Smooth muscle cell (in vitro differentiated cells): ENCODE measurements at regions not wholly inside any gene's neighbourhood (a gene's known extent, or its start where the extent isn't known, plus 50 kb on each side); places are given as distances from the start of the nearest gene placed in this dataset.
A peak's percentile ranks its signal among the peaks of the same experiment; 100 is the strongest.

Source experiments
- DNase-seq: peaks from one replicate; lab custom pipeline; 2025; ENCODE audit not compliant: unreplicated experiment; lab: John Stamatoyannopoulos, UW
- H2AFZ ChIP-seq: fragments of 200-600 bp; sonication (generic); 2 replicates; pipeline ENCODE4 v1.6.0; 2016; ENCODE audit warnings: antibody characterized with exemption, low read depth, mild to moderate bottlenecking
- H3F3A ChIP-seq: fragments of 200-600 bp; sonication (generic); 2 replicates; pipeline ENCODE4 v1.6.0; 2017; ENCODE audit warnings: antibody characterized with exemption, low read depth
- H3K27ac ChIP-seq: fragments of 200-600 bp; sonication (generic); 2 replicates; pipeline ENCODE4 v1.5.1; 2016; ENCODE audit warnings: low read depth, mild to moderate bottlenecking
- H3K27me3 ChIP-seq: fragments of 200-600 bp; sonication (generic); 2 replicates; pipeline ENCODE4 v1.6.1; 2016; ENCODE audit warnings: low read depth, mild to moderate bottlenecking
- H3K36me3 ChIP-seq: fragments of 200-600 bp; sonication (generic); 2 replicates; pipeline ENCODE4 v1.5.1; 2016; ENCODE audit warnings: low read depth
- H3K4me1 ChIP-seq: fragments of 200-600 bp; sonication (generic); 2 replicates; pipeline ENCODE4 v1.5.1; 2016; ENCODE audit warnings: low read depth
- H3K4me2 ChIP-seq: fragments of 200-600 bp; sonication (generic); 2 replicates; pipeline ENCODE4 v1.6.0; 2016; ENCODE audit warnings: mild to moderate bottlenecking
- H3K4me3 ChIP-seq: fragments of 200-600 bp; sonication (generic); 2 replicates; pipeline ENCODE4 v1.5.1; 2016; ENCODE audit warnings: mild to moderate bottlenecking
- H3K79me2 ChIP-seq: fragments of 200-600 bp; sonication (generic); 2 replicates; pipeline ENCODE4 v1.6.0; 2016; ENCODE audit warnings: low read depth, mild to moderate bottlenecking
- H3K9ac ChIP-seq: fragments of 200-600 bp; sonication (generic); 2 replicates; pipeline ENCODE4 v1.6.0; 2016; ENCODE audit warnings: low read depth
- H3K9me3 ChIP-seq: fragments of 200-600 bp; sonication (generic); replicated peaks from 2 replicates; pipeline ENCODE4 v1.5.1; 2016; ENCODE audit warnings: low read depth
- H4K20me1 ChIP-seq: fragments of 200-600 bp; sonication (generic); 2 replicates; pipeline ENCODE4 v1.6.0; 2016; ENCODE audit warnings: low read depth
- WGBS: methylation state at CpG from one replicate; pipeline ENCODE4 v1.1.7; 2016; ENCODE audit warnings: low lambda C conversion rate; 5-methylcytosine and 5-hydroxymethylcytosine counted together
- TF ChIP-seq, protein P1 (sequence below): fragments of 200-600 bp; sonication (generic); IDR thresholded peaks from 2 replicates; pipeline ENCODE4 v1.5.1; 2017; ENCODE audit warnings: borderline replicate concordance, mild to moderate bottlenecking, antibody characterized with exemption; ENCODE audit not compliant: insufficient read depth, poor library complexity, severe bottlenecking

DNA sequence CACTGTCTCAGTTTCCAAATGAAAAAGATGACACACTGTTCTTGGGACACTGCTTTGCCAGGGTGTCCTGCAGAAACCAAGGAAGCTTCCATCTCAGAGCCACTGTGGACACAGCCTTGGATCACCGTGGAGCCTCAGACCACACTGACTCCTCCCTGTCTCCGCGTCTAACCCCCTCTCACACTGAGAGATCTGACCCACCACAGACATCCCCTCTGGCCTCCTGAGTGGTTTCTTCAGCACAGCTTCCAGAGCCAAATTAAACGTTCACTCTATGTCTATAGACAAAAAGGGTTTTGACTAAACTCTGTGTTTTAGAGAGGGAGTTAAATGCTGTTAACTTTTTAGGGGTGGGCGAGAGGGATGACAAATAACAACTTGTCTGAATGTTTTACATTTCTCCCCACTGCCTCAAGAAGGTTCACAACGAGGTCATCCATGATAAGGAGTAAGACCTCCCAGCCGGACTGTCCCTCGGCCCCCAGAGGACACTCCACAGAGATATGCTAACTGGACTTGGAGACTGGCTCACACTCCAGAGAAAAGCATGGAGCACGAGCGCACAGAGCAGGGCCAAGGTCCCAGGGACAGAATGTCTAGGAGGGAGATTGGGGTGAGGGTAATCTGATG, 113.4 kb upstream of the PKDCC start:
- no peak overlapping the region for H2AFZ ChIP-seq
- no peak overlapping the region for H3K4me3 ChIP-seq
- TF ChIP-seq, protein P1, sequence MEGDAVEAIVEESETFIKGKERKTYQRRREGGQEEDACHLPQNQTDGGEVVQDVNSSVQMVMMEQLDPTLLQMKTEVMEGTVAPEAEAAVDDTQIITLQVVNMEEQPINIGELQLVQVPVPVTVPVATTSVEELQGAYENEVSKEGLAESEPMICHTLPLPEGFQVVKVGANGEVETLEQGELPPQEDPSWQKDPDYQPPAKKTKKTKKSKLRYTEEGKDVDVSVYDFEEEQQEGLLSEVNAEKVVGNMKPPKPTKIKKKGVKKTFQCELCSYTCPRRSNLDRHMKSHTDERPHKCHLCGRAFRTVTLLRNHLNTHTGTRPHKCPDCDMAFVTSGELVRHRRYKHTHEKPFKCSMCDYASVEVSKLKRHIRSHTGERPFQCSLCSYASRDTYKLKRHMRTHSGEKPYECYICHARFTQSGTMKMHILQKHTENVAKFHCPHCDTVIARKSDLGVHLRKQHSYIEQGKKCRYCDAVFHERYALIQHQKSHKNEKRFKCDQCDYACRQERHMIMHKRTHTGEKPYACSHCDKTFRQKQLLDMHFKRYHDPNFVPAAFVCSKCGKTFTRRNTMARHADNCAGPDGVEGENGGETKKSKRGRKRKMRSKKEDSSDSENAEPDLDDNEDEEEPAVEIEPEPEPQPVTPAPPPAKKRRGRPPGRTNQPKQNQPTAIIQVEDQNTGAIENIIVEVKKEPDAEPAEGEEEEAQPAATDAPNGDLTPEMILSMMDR, result no peak

DNA sequence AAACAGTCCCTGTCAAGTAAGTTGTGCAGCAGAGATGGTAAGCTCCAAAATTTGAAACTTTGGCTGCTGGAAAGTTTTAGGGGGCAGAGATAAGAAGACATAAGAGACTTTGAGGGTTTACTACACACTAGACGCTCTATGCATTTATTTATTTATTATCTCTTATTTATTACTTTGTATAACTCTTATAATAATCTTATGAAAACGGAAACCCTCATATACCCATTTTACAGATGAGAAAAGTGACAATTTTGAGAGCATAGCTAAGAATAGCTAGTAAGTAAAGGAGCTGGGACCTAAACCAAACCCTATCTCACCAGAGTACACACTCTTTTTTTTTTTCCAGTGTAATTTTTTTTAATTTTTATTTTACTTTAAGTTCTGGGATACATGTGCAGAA, 112.8 kb upstream of the PKDCC start:
- Histone ChIP-seq H3F3A (peaks cover 57% of the 10 kb centered on the region), H3K9me3 (no peaks in the 10 kb centered on the region), H3K9ac (no peak overlapping the region), H2AFZ (no peak overlapping the region), H3K27me3 (no peaks in the 10 kb centered on the region), H4K20me1 (no peaks in the 10 kb centered on the region), H3K27ac (peak overlapping the region; percentile 89), H3K4me1 (peaks cover 59% of the 10 kb centered on the region), H3K36me3 (no peaks in the 10 kb centered on the region), H3K4me2 (peak overlapping the region; percentile 63), H3K79me2 (no peaks in the 10 kb centered on the region), H3K4me3 (no peak overlapping the region)
- TF ChIP-seq, protein P1, result no peak
- DNase-seq, result no peak
- 89% methylated on average over 2 of the region's 2 CpGs for WGBS

More for the DNA sequence above, 113.4 kb upstream of the PKDCC start:
- WGBS, result 19% methylated on average over 10 of the region's 10 CpGs
- H4K20me1 ChIP-seq, result no peaks in the 10 kb centered on the region
- H3K4me2 ChIP-seq, result peak overlapping the region; percentile 63
- peak overlapping the region; percentile 89 for H3K27ac ChIP-seq
- H3K36me3 ChIP-seq, result no peaks in the 10 kb centered on the region
- no peaks in the 10 kb centered on the region for H3K27me3 ChIP-seq
- peak overlapping the region; percentile 65 for H3K9ac ChIP-seq
- H3F3A ChIP-seq, result peaks cover 54% of the 10 kb centered on the region
- no peaks in the 10 kb centered on the region for H3K9me3 ChIP-seq
- DNase-seq, result no peak
- peaks cover 57% of the 10 kb centered on the region for H3K4me1 ChIP-seq
- H3K79me2 ChIP-seq, result no peaks in the 10 kb centered on the region

DNA sequence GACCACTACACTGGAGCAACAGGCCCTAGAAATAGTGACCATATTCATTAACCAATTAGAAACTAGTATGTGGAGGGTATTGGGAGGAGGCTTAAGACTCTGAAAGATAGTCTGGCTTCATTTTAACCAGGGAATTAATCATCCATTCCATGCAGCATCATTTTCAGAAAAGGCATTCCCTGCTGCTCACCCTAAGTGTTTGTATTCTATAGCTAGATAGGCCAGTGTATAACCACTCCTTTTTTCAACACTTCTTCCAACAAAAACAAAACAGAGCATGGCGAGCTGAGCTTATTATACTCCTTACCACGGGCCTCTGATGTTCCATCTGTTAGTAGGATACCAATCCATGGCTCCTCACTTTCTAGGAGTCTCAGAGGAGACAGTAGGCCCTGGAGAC, 112.0 kb upstream of the PKDCC start:
- H3K79me2 ChIP-seq, result no peaks in the 10 kb centered on the region
- peaks cover 57% of the 10 kb centered on the region for H3F3A ChIP-seq
- DNase-seq, result no peak
- no peaks in the 10 kb centered on the region for H3K27me3 ChIP-seq
- WGBS, result 23% methylated on average over 2 of the region's 2 CpGs
- no peak overlapping the region for H3K9ac ChIP-seq
- H2AFZ ChIP-seq, result no peak overlapping the region
- H3K4me3 ChIP-seq, result no peak overlapping the region
- H3K4me2 ChIP-seq, result no peak overlapping the region
- H4K20me1 ChIP-seq, result no peaks in the 10 kb centered on the region
- H3K4me1 ChIP-seq, result peaks cover 65% of the 10 kb centered on the region
- no peaks in the 10 kb centered on the region for H3K9me3 ChIP-seq
- TF ChIP-seq, protein P1, result no peak
- H3K27ac ChIP-seq, result no peak overlapping the region
- no peaks in the 10 kb centered on the region for H3K36me3 ChIP-seq
